ENCODE measurements at regions not wholly inside any gene's neighbourhood (a gene's known extent, or its start where the extent isn't known, plus 50 kb on each side); places are given as distances from the start of the nearest gene placed in this dataset.

DNA sequence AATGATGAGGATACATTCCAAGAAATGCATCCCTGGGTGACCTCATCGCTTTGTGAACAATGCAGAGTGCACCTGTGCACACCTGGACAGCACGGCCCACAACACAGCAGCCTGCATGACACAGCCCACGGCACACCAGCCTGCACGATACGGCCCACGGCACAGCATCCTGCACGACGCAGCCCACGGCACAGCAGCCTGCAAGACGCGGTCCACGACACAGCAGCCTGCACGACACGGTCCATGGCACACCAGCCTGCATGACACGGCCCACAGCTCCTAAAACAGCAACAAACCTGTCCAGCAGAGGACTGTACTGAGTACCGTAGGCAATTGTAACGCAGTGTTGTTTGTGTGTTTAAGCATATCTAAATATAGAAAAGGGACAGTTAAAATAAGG lies 134.7 kb upstream of the PPP2R2D start:
- DNase-seq (ENCODE audit: low read depth in 3 of 3, low spot score in 1 of 3), result no peak

DNA sequence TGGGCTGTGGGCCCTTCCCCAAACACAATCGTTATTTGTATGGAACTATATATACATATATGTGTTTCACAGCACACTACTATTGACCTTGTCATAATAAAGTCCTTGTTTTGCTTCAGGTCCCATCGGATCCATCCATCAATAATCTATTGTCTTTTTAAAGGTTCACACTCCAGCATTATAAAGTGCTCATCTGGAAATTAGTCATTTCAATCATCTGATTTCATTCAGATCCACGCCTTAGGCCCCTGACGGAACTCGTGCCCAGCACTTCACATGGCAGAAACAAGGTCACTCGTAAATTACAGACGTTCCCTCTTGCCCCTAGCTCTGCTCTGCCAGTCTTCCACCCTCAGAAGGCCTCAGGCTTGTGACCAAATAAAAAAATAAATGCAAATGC lies 133.1 kb upstream of the PPP2R2D start:
- DNase-seq (ENCODE audit: low read depth in 3 of 3, low spot score in 1 of 3), result no peak

DNA sequence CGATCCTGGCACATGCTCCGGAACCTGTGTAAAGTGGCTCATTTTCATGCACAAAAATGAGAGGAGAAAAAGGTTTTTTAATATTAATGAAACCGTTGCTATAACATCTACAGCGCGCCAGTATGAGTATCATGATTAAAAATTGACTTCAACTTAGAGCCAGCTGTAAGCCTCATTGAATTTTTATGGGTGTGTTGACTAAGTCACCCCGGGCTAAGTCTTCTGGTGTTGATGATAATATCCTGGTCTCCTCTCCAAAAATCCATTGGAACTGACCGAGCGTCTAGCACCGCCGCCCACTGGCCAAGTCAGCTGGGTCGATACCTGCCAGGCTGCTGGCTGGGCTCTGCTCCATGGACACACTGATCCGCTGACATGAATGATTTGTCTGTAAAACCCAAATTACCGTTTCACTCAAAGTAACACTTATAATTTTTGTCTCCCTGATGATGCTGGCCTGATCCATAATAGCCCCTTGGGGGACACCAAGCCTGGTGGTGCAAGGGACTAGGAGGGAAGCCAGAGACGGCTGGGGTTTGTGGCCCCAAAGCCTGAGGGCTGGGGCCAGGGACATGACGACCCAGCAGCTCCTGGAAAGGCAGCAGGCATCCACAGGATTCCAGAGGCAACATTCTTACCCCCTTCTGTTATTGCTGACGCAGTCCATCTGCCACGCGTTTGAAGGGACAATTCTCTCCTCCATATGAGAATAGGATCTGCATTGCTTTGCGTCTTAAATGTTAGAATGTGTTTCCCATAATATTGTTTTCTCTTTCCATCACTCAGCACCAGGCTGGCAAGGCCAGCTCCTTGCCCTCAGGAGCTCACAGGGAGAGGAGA lies 131.0 kb upstream of the PPP2R2D start:
- no peak for DNase-seq (ENCODE audit: low read depth in 3 of 3, low spot score in 1 of 3)

DNA sequence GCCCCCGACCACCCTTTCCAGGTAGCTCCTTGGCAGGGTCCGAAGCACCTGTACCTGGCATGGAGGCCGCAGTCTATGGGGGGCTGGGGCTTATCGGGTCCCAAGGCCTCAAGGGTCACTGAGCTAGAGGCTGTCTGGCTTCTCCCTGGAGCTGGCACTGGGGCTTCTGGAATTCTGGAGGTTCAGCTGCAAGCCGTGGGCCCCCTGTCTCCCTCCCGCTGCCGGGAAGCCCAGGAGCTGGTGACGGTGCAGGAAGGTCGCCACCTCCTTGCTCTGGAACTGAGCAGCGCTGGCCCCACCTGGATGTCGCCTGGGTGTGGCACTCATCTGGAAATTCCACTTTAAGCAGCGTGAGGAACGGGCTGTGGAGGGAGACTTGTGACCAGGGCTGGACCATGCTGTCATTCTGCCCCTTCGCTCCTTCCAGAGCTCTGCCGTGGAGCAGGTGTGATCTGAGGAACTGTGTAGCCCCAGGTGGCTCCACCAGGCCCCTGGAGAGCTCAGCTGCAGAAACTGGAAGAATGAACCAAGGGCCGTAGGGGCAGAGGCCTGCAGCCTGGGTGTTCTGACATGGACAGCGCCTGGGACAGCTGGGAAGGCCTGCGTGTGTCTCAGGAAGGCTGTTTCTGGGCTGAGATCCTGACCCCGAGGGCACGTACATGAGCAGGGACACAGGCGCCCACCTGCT lies 129.7 kb upstream of the PPP2R2D start:
- DNase-seq (ENCODE audit: low read depth in 3 of 3, low spot score in 1 of 3), result no peak

DNA sequence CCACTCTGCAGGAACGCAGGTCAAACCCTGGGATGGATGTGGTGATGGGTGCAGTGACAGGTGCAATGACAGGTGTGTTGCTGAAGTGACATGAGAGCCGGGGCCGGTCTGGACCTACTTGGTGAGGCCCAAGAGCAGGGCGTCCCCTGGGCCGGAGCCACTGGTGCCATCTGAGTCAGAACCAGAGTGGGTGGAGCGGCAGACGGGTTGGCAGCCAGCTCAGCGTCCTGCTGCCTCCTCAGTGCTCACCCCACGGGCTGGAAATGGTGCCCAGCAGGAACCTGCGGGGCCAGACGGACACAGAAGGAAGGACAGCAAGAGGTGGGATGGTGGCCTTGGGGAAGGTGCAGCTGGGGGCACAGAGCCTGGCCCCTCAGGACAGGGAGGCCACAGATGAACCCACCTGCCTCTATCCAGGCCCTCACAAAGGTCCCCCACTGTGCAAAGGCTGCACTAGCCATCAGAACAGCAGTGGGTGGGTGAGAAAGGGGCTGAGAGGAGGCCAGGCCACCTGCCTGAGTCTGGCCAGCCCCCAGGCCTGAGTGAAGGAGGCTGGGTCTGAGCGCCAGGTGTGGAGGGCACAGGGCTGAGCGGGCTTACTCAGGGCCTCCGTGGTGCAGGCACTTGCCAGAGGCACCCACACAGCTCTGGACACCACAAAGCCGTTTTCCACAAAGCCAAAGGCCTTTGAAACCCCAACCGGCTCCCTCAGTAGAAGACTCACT lies 129.0 kb upstream of the PPP2R2D start:
- no peak for DNase-seq (ENCODE audit: low read depth in 3 of 3, low spot score in 1 of 3)

DNA sequence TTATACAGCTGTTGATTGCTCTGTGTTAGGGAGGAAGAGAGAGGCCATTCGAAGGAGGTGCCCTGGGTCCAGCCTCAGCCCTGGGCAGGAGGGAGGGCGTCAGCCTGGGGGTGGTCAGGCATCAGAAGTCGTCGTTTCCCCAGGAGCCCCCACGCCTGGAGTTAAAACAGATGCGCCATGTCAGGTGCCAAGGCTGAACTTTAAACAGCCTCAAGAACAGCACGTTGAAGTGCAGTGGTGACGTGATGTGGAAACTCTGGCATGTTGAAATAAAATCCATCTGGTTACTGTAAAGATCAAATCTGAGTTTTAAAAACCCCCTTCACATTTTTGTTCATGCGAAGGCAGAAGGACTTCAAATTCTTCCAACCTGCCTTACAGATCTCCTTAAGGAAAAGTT lies 128.4 kb upstream of the PPP2R2D start:
- DNase-seq (ENCODE audit: low read depth in 3 of 3, low spot score in 1 of 3), result no peak

DNA sequence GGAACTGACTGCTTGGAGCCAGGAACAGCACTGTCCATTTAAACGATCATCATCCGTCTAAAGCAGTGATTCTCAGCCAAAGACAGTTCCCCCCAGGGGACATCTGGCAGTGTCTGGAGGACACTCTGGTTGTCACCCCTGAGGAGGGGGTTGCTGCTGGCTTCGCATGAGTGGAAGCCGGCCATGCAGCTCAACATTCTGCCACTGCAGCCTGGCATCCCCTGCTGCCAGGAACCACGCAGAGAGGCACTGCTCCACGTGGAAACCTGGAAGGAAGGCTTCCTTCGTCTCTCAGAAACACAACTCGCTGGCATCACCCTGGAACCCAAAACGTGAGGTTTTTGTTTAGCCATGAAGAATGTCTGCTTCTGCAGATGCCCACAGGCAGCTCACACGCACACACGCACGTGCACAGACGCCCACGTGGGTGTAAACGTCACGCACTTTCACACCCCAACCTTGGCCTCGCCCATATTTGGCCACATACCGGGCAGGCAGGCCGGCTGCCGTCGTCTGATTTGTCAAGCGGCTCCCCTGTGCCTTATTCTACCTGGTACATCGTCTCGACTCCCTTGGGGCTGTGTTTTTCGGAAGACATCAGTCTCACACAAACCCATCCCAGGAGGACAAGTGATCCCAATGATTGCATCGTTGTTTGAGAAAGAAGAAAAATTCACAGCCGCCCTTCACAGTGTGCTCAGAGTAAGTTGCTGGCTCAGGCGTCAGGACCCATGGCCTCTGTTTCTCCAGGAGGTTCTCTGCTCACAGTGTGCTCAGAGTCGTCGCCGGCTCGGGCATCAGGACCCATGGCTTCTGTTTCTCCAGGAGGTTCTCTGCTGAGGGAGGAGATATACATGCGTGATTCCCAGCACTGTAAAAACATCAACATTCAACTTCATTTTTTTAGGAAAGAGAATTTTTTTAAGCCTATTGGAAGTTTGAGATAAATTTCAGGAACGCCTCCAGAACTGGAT lies 127.2 kb upstream of the PPP2R2D start:
- DNase-seq (ENCODE audit: low read depth in 3 of 3, low spot score in 1 of 3), result no peak

DNA sequence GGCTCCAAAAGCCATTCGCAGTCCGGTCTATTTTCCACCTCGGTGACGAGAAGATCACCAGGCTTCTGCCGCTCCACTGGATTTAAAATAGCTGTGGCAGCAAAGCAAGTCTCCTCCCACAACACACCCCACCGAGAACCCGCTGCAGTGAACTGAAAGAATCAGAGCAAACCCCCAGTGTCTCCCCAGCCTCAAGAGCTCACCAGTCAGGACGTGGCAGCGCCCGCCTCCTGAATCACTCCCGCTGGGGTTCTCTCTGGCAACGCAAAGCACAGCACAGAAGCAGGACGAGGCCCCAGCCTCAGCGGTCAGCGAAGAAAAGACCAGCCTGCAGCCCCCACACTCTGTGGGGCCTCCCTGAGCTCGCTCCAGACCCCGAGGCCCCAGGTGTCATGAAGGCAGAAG lies 126.1 kb upstream of the PPP2R2D start:
- no peak for DNase-seq (ENCODE audit: low read depth in 3 of 3, low spot score in 1 of 3)

DNA sequence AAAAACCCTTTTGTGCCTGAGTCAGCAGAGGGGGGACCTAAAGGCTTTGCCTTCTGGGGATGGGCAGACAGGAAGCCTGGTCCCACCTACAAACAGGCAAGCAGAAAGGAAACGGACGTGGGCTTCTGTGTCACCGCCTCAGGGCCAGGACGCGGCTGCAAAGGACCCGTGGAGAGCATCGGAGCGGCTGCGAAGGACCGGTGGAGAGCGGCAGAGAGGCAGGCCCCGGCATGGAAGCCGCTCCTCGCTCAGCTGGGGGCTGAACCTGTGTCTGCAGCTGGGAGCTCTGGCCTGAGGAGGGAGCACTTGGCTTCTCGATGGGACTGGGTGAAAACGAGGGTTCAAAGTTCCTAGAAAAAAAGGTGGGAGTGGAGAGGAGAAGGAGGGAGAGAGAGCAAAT lies 125.4 kb upstream of the PPP2R2D start:
- DNase-seq (ENCODE audit: low read depth in 3 of 3, low spot score in 1 of 3), result no peak

DNA sequence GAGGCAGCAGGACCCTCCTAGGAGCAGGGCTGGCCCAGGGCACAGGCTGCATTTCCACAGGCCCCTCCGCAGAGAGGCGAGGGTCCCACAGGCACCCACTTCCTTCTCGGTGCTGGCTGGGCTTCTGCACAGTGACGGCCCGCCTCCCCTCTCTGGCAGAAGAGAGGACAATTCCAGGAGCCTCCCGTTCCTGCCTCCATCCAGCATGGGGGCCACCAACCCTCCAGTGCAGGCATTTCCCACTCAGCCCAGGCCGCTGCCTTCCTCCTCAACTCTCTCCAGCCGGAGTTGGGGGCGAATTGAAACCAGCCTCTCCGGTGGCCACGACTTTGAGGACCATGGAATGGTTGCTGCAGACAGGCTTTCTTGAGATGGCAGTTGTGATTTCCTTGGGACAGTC lies 125.0 kb upstream of the PPP2R2D start:
- DNase-seq (ENCODE audit: low read depth in 3 of 3, low spot score in 1 of 3), result no peak

DNA sequence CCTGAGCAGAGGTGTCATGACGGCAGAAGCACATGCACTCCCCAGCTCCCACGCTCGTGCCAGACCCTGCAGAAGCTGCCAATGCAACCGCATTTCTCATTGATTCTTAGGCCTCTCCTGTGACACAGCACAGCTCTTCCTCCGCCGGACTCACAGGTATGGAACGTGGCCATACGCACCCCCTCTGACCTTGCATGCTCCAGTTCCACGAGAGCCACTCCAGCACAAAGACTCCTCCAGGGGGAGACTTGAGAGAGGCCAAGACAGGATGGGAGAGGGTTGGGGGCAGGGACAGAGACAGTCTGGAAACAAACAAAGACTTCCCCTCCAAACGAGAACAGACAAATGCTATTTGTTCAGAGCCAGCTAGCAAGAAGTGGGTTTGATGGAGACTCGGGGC lies 124.3 kb upstream of the PPP2R2D start:
- DNase-seq (ENCODE audit: low read depth in 3 of 3, low spot score in 1 of 3), result no peak

DNA sequence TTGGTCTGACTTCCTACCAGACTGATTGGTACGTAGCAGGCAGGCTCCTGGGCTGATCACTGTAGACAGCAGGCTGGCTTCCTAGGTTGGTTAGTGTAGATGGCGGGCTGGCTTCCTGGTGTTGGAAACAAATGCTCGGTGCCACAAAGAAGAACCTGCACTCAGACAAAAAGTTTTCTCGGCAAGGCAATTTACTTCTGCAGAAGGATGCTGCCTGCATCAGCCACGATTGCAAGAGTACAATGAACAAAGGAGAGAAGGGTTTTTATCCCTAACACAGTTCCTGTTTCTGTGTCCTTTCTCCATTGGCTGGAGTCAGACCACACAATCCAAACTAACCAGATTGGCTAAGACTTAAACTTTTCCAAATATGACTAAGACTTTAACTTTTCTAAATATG lies 123.6 kb upstream of the PPP2R2D start:
- DNase-seq (ENCODE audit: low read depth in 3 of 3, low spot score in 1 of 3), result no peak

DNA sequence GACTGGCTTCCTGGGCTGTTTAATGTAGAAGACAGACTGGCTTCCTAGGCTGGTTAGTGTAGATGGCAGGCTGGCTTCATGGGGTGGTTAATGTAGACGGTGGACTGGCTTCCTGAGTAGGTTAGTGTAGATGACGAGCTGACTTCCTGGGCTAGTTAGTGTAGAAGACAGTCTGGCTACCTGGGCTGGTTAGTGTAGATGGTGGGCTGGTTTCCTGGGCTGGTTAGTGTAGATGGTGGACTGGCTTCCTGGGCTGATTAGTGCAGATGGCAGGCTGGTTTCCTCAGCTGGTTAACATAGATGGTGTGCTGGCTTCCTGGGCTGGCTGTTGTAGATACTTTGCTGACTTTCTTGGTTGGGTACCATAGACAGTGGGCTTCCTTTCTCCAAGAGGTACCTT lies 122.9 kb upstream of the PPP2R2D start:
- DNase-seq (ENCODE audit: low read depth in 3 of 3, low spot score in 1 of 3), result no peak

DNA sequence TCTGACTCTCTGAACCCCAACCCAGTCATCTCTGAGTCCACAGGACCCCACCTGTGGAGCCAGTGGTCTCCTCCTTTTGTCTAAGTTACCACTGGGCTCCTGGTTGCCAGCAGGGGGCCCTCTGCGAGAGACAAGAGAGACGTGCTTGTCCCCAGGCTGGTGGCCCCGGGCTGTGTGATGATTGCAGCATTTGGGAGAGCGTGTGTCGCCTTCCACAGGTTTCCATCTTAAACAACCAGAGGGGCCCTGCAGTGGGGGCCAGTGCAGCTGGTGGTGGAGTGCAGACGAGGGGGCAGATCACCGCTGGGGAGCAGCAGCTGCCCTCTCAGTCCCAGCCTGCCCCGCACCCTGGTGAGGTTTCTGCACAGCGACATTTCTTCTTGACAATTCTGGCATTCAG lies 122.4 kb upstream of the PPP2R2D start:
- DNase-seq (ENCODE audit: low read depth in 3 of 3, low spot score in 1 of 3), result no peak

DNA sequence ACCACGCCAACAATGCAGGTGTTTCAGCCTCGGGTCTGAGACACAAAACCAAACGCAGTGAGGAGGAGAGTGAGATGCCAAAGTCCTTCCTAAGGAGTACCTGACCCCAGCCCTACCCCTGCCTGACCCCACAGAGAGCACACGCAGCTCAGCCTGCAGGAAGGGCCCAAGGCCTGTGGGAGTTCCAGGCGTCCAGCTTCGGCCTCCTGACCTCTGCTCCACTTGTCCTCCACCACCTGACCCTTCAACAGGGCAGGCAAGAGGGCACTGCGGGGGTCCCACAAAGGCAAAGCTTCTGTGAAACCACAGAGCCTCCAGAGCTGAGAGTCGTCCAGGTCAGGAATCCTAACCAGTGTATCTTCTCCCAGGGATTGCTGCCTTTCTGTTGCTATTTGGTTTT lies 122.0 kb upstream of the PPP2R2D start:
- no peak for DNase-seq (ENCODE audit: low read depth in 3 of 3, low spot score in 1 of 3)

DNA sequence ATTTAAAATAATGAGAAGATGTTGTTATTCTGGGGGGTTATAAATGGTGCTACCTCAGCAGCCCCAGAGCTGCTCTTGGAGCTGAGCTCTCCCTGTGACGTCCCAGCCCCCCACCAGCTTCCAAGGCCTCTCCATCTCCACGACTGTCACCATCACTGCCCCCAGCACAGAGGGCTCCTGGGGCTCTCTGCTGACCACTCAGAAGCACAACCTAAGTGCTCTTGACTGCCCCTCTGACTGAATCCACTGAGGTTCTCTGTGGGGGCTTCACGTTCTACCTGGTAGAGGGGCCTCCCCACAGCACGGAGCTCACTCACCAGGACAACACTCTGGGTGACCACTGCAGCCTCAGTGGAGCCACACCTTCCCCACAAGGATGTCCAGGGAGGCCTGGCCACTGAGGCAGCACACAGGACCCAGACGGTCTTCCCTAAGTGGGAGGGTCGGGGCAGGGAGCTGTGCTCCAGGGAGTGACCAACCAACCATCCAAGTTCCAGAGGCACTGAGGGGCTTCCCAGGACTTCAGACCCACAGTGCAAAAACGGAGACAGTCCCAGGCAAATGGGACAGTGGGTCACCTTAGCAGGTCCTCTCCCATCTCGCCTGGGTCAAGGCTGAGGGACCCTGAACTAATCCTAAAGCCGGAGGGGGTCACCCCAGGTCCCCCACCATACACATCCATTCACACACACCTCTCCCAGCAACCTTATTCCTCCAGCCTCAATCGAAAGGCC lies 121.0 kb upstream of the PPP2R2D start:
- no peak for DNase-seq (ENCODE audit: low read depth in 3 of 3, low spot score in 1 of 3)

DNA sequence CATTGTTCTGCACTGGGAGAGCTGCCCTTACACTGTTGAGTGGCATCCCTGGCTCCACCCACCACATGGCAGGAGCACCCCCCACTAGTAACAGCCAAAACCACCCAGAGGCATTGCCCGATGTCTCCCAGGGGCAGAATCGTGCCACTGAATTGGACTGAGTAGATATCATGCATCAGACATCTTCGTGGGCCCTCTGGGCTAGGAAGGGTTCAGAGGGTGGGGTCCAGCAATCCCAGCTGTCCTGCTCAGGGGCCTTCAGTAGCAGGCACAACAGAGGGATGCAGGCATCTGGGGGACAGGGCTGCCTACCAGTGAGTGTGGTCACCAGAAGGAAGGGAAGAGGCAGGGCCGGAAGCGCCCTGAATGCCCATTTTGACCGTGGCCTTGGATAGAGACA lies 119.7 kb upstream of the PPP2R2D start:
- no peak for DNase-seq (ENCODE audit: low read depth in 3 of 3, low spot score in 1 of 3)

DNA sequence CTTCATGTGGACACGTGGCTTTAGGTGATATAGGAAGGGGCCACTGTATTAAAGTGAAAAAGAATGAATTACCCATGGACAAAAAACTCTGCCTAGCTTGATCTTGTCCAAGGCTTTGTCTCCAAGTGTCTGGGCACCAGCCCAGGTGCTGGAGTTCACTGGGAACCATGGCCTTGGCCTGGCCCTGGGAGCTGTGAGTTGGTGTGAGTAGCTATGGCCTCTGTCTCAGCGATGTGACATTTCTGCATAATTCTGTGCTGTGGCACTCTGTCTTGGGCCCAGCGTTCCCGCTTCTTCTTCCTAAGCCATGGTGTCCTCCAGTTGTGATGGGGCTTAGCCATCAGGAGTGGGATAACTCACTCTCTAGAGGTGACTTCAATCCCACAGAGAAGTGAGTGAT lies 119.0 kb upstream of the PPP2R2D start:
- DNase-seq (ENCODE audit: low read depth in 3 of 3, low spot score in 1 of 3), result no peak

DNA sequence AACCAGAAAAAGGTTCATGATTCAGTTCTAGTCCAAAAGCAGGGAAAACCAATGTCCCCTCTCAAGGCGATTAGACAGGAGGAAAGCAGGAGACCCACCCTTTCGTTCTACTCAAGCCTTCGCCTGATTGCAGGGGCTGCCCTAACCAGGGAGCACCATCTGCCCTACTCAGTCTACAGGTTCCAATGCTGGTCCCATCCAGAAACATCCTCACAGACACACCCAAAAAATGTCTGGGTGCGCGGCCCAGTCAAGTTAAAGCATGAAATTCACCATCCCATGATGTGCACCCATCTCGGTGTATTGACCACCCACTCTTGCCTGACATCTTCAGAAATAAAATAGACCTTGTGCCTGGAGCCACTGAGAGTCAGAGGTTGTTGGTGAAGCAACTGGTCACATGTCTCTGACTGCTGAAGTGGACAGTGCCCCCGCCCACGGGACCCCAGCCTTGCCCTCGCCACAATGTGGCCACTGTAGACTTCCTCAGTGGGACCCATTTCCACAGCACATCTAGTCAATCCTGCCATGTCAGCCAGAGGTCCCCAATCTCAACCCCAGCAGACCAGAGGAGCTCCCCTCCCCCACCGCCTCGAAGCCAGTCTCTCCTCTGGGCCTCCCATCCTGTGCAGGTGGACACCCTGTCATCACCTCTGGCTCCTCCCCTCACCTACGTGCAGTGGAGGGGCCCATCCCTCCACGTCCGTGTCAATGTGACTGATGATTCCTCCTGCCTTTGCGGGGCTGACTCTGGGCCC lies 116.3 kb upstream of the PPP2R2D start:
- DNase-seq (ENCODE audit: low read depth in 3 of 3, low spot score in 1 of 3), result no peak

DNA sequence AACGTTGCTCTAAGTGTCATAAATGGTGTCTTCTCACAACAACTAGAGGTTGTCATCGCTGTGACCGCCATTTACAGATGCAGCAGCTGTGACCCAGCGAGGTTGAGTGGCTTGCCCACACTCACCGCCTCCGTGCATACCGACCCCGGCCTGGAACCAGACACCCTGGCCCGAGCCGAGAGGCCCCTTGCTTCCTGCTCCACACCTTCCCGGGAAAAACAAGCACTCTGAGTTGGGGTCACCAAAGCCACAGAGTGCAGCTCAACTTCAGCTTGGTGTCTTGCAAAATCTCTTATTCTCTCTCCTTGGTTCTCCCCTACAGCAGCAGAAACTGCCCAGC lies 115.7 kb upstream of the PPP2R2D start:
- DNase-seq (ENCODE audit: low read depth in 3 of 3, low spot score in 1 of 3), result no peak

Measured in stimulated activated CD4-positive, alpha-beta T cell treated with anti-CD3 and anti-CD28 coated beads, TNF-alpha, amount 100 ng/mL, for 1 hour (primary cell).